GM12872 (cell line): ENCODE measurements at regions not wholly inside any gene's neighbourhood (a gene's known extent, or its start where the extent isn't known, plus 50 kb on each side); places are given as distances from the start of the nearest gene placed in this dataset.

Experiments
- TF ChIP-seq, protein P1 (sequence below): IDR thresholded peaks from 3 replicates; pipeline ENCODE4 v1.5.1; 2011; ENCODE audit warnings: low read depth, mild to moderate bottlenecking, low read length, moderate library complexity; ENCODE audit not compliant: insufficient read depth

GRCh38 chr2:23249348-23249747, 135.6 kb upstream of the KLHL29 start:
- TF ChIP-seq, protein P1, sequence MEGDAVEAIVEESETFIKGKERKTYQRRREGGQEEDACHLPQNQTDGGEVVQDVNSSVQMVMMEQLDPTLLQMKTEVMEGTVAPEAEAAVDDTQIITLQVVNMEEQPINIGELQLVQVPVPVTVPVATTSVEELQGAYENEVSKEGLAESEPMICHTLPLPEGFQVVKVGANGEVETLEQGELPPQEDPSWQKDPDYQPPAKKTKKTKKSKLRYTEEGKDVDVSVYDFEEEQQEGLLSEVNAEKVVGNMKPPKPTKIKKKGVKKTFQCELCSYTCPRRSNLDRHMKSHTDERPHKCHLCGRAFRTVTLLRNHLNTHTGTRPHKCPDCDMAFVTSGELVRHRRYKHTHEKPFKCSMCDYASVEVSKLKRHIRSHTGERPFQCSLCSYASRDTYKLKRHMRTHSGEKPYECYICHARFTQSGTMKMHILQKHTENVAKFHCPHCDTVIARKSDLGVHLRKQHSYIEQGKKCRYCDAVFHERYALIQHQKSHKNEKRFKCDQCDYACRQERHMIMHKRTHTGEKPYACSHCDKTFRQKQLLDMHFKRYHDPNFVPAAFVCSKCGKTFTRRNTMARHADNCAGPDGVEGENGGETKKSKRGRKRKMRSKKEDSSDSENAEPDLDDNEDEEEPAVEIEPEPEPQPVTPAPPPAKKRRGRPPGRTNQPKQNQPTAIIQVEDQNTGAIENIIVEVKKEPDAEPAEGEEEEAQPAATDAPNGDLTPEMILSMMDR: no peak

GRCh38 chr2:23250371-23250770, 134.6 kb upstream of the KLHL29 start:
- TF ChIP-seq, protein P1: no peak

DNA sequence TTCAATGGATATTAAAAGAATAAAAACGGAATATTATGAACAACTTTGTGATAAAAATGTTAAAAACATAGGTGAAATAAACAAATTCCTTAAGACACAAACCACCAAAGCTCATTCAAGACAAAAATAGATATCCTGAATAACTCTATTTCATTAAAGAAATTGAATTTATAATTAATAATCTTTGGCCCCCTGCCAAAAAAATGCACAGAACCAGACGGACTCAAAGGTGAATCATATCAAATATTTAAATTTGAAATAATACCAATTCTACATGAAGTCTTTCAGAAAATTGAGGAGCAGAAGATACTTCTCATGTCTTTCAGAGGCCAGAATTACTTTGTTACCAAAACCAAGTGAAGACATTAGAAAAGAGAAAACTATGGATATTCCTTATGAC, 128.3 kb upstream of the KLHL29 start:
- TF ChIP-seq, protein P1: no peak

DNA sequence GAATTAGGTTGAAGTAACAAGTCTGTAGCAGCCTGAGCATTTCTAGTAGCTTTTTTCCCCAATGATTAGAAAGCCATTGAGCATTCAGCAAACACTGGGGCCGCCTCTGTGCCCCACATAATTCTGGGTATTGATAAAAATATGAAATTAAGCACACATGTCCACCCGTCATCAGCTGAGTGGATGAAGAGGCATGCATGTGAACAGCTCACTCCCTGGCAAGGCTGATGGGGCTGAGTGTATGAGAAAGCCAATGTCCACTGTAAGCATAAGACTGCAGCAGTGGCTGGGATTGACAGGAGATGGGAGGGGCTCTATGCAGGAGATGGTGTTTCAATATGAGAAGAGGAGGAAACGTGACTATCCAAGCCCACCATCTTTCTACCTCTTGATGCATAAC, 124.4 kb upstream of the KLHL29 start:
- TF ChIP-seq, protein P1: no peak

- TF ChIP-seq, protein P1: no peak
Measured at GRCh38 chr2:23268467-23269263, 116.3 kb upstream of the KLHL29 start.

- TF ChIP-seq, protein P1: no peak
Measured at GRCh38 chr2:23269747-23270146, 115.2 kb upstream of the KLHL29 start.

- TF ChIP-seq, protein P1: no peak
Measured at GRCh38 chr2:23270810-23271209, 114.2 kb upstream of the KLHL29 start.
